Caco-2 (cell line): ENCODE measurements at regions not wholly inside any gene's neighbourhood (a gene's known extent, or its start where the extent isn't known, plus 50 kb on each side); places are given as distances from the start of the nearest gene placed in this dataset.
"Not testable (repeated sequence)": the region's sequence is repeated elsewhere in the genome, so short reads cannot be mapped to it uniquely, and the experiment has no call there.

Source experiments
- BruUV-seq: library from RNA; stranded (reverse); fragments of 400-500 nt; replicated peaks from 2 replicates; lab custom pipeline; 2021; lab: Mats Ljungman, UMichigan
- CTCF ChIA-PET: fragments of 300-600 bp; sonication (Branson Sonifier 250); formaldehyde crosslinking; loops from one replicate; lab custom pipeline; 2022; ENCODE audit warnings: antibody characterized with exemption; lab: Charles Lee
- POLR2A ChIA-PET: fragments of 300-600 bp; sonication (Branson Sonifier 250); formaldehyde crosslinking; loops from one replicate; lab custom pipeline; 2022; ENCODE audit warnings: antibody characterized with exemption; lab: Charles Lee
- DNase-seq, 2 experiments: peaks; one replicate each; pipeline versions ENCODE4 v3.0.0 to v3.0.0-alpha.2; 2020 to 2022
- H3K27me3 ChIP-seq: replicated peaks from 2 replicates; pipeline ENCODE4 v1.6.0; 2011; ENCODE audit warnings: low read length; ENCODE audit not compliant: control insufficient read depth, insufficient read depth
- H3K36me3 ChIP-seq: 2 replicates; pipeline ENCODE4 v1.5.1; 2011; ENCODE audit warnings: low read length; ENCODE audit not compliant: control insufficient read depth, insufficient read depth
- H3K4me1 ChIP-seq: fragments of 250-450 bp; sonication (Bioruptor Pico); 2 replicates; pipeline ENCODE4 v1.5.1; 2020; ENCODE audit warnings: mild to moderate bottlenecking
- H3K4me3 ChIP-seq: 2 replicates; pipeline ENCODE4 v1.5.1; 2011; ENCODE audit warnings: low read depth, mild to moderate bottlenecking, control low read depth, low read length
- H3K9me3 ChIP-seq: fragments of 250-450 bp; sonication (Bioruptor Pico); 2 replicates; pipeline ENCODE4 v1.5.1; 2020; ENCODE audit warnings: mild to moderate bottlenecking, moderate library complexity
- H3K27ac Mint-ChIP-seq: one replicate; pipeline ENCODE4 v1.8.0; 2022; ENCODE audit warnings: mixed read lengths; ENCODE audit not compliant: unreplicated experiment
- H3K27me3 Mint-ChIP-seq: one replicate; pipeline ENCODE4 v1.8.0; 2022; ENCODE audit warnings: mixed read lengths; ENCODE audit not compliant: insufficient read depth, unreplicated experiment
- H3K36me3 Mint-ChIP-seq: one replicate; pipeline ENCODE4 v1.8.0; 2022; ENCODE audit warnings: mild to moderate bottlenecking, mixed read lengths; ENCODE audit not compliant: insufficient read depth, unreplicated experiment
- H3K4me1 Mint-ChIP-seq: one replicate; pipeline ENCODE4 v1.8.0; 2022; ENCODE audit warnings: low read depth, mixed read lengths; ENCODE audit not compliant: unreplicated experiment
- H3K4me3 Mint-ChIP-seq: one replicate; pipeline ENCODE4 v1.8.0; 2022; ENCODE audit warnings: mild to moderate bottlenecking, moderate library complexity, mixed read lengths; ENCODE audit not compliant: unreplicated experiment
- H3K9me3 Mint-ChIP-seq: one replicate; pipeline ENCODE4 v1.8.0; 2022; ENCODE audit warnings: mixed read lengths; ENCODE audit not compliant: unreplicated experiment
- CTCF ChIP-seq, 2 experiments: fragments of 200-600 bp in 1 of 2; IDR thresholded peaks; 1 replicate in 1 of 2; 2 replicates in 1 of 2; pipeline versions ENCODE4 v1.5.1 to v1.8.0; 2011 to 2022; ENCODE audit warnings: antibody characterized with exemption in 1 of 2, control low read depth in 1 of 2, inconsistent platforms in 1 of 2, low read depth in 1 of 2, low read length in 1 of 2, mild to moderate bottlenecking in 1 of 2, moderate library complexity in 1 of 2; ENCODE audit not compliant: insufficient read depth in 1 of 2, severe bottlenecking in 1 of 2, unreplicated experiment in 1 of 2
- intact Hi-C: fragments of 100-400 bp; cut with micrococcal nuclease; formaldehyde crosslinking; loops from one replicate; pipeline ENCODE4 v1.10.0; 2022; ENCODE audit not compliant: unreplicated experiment

GRCh38 chr12:66823857-66824570 is 145.1 kb upstream of the GRIP1 start:
- no peaks in the 10 kb centered on the region for H3K4me1 Mint-ChIP-seq
- POLR2A ChIA-PET: no interaction called here
- H3K9me3 ChIP-seq: no peaks in the 10 kb centered on the region
- TF ChIP-seq CTCF (IDR thresholded peaks at IDR 0.05; ENCODE audit: insufficient read depth in 1 of 2, low read depth in 1 of 2, low read length in 1 of 2, severe bottlenecking in 1 of 2, unreplicated experiment in 1 of 2): no peak
- H3K27ac Mint-ChIP-seq: no peak overlapping the region
- no peaks in the 10 kb centered on the region for H3K27me3 ChIP-seq
- CTCF ChIA-PET: no interaction called here
- BruUV-seq: no TSS peak
- H3K4me1 ChIP-seq: no peaks in the 10 kb centered on the region
- H3K36me3 ChIP-seq: no peaks in the 10 kb centered on the region
- peaks cover 2% of the 10 kb centered on the region for H3K27me3 Mint-ChIP-seq
- H3K9me3 Mint-ChIP-seq: no peaks in the 10 kb centered on the region
- intact Hi-C loops: no loop called here
- H3K36me3 Mint-ChIP-seq: no peaks in the 10 kb centered on the region
- no peak overlapping the region for H3K4me3 ChIP-seq
- no peak overlapping the region for H3K4me3 Mint-ChIP-seq
- no peak for DNase-seq

GRCh38 chr12:66825921-66826320 is 147.0 kb upstream of the GRIP1 start:
- not testable (repeated sequence) for H3K4me3 Mint-ChIP-seq

GRCh38 chr12:66829660-66830325 is 150.9 kb upstream of the GRIP1 start:
- DNase-seq: no peak
- Mint-ChIP-seq H3K36me3 (no peaks in the 10 kb centered on the region), H3K9me3 (no peaks in the 10 kb centered on the region), H3K4me3 (no peak overlapping the region), H3K27ac (no peak overlapping the region), H3K27me3 (peaks cover 6% of the 10 kb centered on the region), H3K4me1 (no peaks in the 10 kb centered on the region)
- CTCF ChIA-PET: no interaction called here
- Histone ChIP-seq H3K27me3 (no peaks in the 10 kb centered on the region; the same call in 1 of the 2 replicates), H3K4me3 (no peak overlapping the region), H3K4me1 (no peaks in the 10 kb centered on the region), H3K9me3 (no peaks in the 10 kb centered on the region), H3K36me3 (no peaks in the 10 kb centered on the region)
- POLR2A ChIA-PET: no interaction called here
- no peak for TF ChIP-seq CTCF (IDR thresholded peaks at IDR 0.05; ENCODE audit: insufficient read depth in 1 of 2, low read depth in 1 of 2, low read length in 1 of 2, severe bottlenecking in 1 of 2, unreplicated experiment in 1 of 2)
- intact Hi-C loops: no loop called here
- no TSS peak for BruUV-seq

More at GRCh38 chr12:66825921-66826320, 147.0 kb upstream of the GRIP1 start:
- CTCF ChIA-PET, H3K36me3 ChIP-seq, H3K4me1 ChIP-seq, H3K27me3 Mint-ChIP-seq, intact Hi-C loops, H3K27ac Mint-ChIP-seq, H3K27me3 ChIP-seq, H3K9me3 Mint-ChIP-seq, POLR2A ChIA-PET, H3K9me3 ChIP-seq, H3K4me1 Mint-ChIP-seq, H3K36me3 Mint-ChIP-seq, DNase-seq, BruUV-seq, H3K4me3 ChIP-seq: not testable (repeated sequence)
